H1 (cell line): ENCODE measurements at regions not wholly inside any gene's neighbourhood (a gene's known extent, or its start where the extent isn't known, plus 50 kb on each side); places are given as distances from the start of the nearest gene placed in this dataset.

ENCODE experiments used
- CTCF ChIA-PET: fragments of 300-600 bp; sonication (Branson Sonifier 250); formaldehyde crosslinking; loops from one replicate; lab custom pipeline; 2021; ENCODE audit not compliant: partially characterized antibody; lab: Charles Lee
- POLR2A ChIA-PET: fragments of 300-600 bp; sonication (Branson Sonifier 250); formaldehyde crosslinking; loops from one replicate; lab custom pipeline; 2021; ENCODE audit warnings: inconsistent platforms; ENCODE audit not compliant: partially characterized antibody; lab: Charles Lee
- DNase-seq, 2 experiments: peaks; one replicate each; pipeline versions ENCODE4 v3.0.0 to v3.0.0-alpha.2; 2010 to 2022; ENCODE audit warnings: low spot score in 2 of 2, low read depth in 1 of 2, mixed read lengths in 1 of 2
- FAIRE-seq: peaks from 2 replicates; lab custom pipeline; 2011; peaks lifted over from hg19 to GRCh38; lab: Jason Lieb, UNC
- H2AFZ ChIP-seq: 2 replicates; pipeline ENCODE4 v1.8.1; 2012; ENCODE audit warnings: low read length, inconsistent platforms
- H2AK5ac ChIP-seq: 2 replicates; pipeline ENCODE4 v1.6.1; 2013; ENCODE audit warnings: low read depth, low read length
- H2BK120ac ChIP-seq: replicated peaks from 2 replicates; pipeline ENCODE3; 2013; ENCODE audit warnings: low read depth, low read length, inconsistent platforms
- H2BK12ac ChIP-seq: 2 replicates; pipeline ENCODE4 v1.6.1; 2013; ENCODE audit warnings: low read depth, low read length
- H2BK15ac ChIP-seq: 2 replicates; pipeline ENCODE4 v1.6.1; 2013; ENCODE audit warnings: low read length
- H2BK20ac ChIP-seq: 2 replicates; pipeline ENCODE4 v1.6.1; 2013; ENCODE audit warnings: low read length
- H2BK5ac ChIP-seq: 2 replicates; pipeline ENCODE4 v1.6.1; 2013; ENCODE audit warnings: low read depth, low read length
- H3K14ac ChIP-seq: 2 replicates; pipeline ENCODE4 v1.6.1; 2013; ENCODE audit warnings: inconsistent platforms; ENCODE audit not compliant: insufficient read length
- H3K18ac ChIP-seq: 2 replicates; pipeline ENCODE4 v1.6.1; 2013; ENCODE audit warnings: low read length; ENCODE audit errors: extremely low read depth
- H3K23ac ChIP-seq: 2 replicates; pipeline ENCODE4 v1.6.1; 2013; ENCODE audit warnings: inconsistent platforms; ENCODE audit not compliant: insufficient read length
- H3K23me2 ChIP-seq: 2 replicates; pipeline ENCODE4 v1.6.1; 2013; ENCODE audit warnings: low read depth, low read length
- H3K27ac ChIP-seq: 2 replicates; pipeline ENCODE4 v1.6.1; 2011; ENCODE audit warnings: low read depth, low read length, inconsistent platforms
- H3K27me3 ChIP-seq, 4 experiments: replicated peaks in 1 of 4; 1 replicate in 1 of 4; 2 replicates in 3 of 4; pipeline versions ENCODE4 v1.6.1 to v1.8.1; 2011 to 2013; ENCODE audit warnings: low read length in 3 of 4, mild to moderate bottlenecking in 3 of 4, inconsistent platforms in 2 of 4, mixed read lengths in 2 of 4, moderate library complexity in 1 of 4; ENCODE audit not compliant: control insufficient read depth in 3 of 4, insufficient read depth in 3 of 4; ENCODE audit errors: extremely low read depth in 1 of 4
- H3K36me3 ChIP-seq, 4 experiments: 2 replicates each; pipeline versions ENCODE4 v1.6.1 to v1.8.1; 2011 to 2013; ENCODE audit warnings: mild to moderate bottlenecking in 4 of 4, low read length in 3 of 4, moderate library complexity in 2 of 4, control low read depth in 1 of 4, inconsistent platforms in 1 of 4; ENCODE audit not compliant: insufficient read depth in 4 of 4, control insufficient read depth in 2 of 4
- H3K4ac ChIP-seq: replicated peaks from 2 replicates; pipeline ENCODE3; 2013; ENCODE audit warnings: low read length, low read depth, mixed read lengths, inconsistent platforms; ENCODE audit not compliant: insufficient read length
- H3K4me1 ChIP-seq, 4 experiments: replicated peaks in 1 of 4; 1 replicate in 1 of 4; 2 replicates in 3 of 4; pipeline versions ENCODE4 v1.6.1 to v1.8.1; 2011 to 2013; ENCODE audit warnings: low read length in 3 of 4, inconsistent platforms in 2 of 4, mixed read lengths in 1 of 4; ENCODE audit not compliant: insufficient read depth in 4 of 4, control insufficient read depth in 3 of 4
- H3K4me2 ChIP-seq, 2 experiments: 2 replicates each; pipeline versions ENCODE4 v1.6.1 to v1.8.1; 2011 to 2013; ENCODE audit warnings: low read depth in 2 of 2, low read length in 2 of 2, control low read depth in 1 of 2, inconsistent platforms in 1 of 2, mild to moderate bottlenecking in 1 of 2; ENCODE audit not compliant: insufficient read depth in 1 of 2
- H3K4me3 ChIP-seq, 4 experiments: fragments of 200-600, 300-600 bp in 1 of 4; sonication (generic), shearing (Covaris generic), sonication (Bioruptor Twin) in 1 of 4; 2 replicates each; pipeline versions ENCODE4 v1.5.1 to v1.8.1; 2011 to 2016; ENCODE audit warnings: low read length in 4 of 4, low read depth in 3 of 4, control low read depth in 2 of 4, inconsistent platforms in 2 of 4, mild to moderate bottlenecking in 2 of 4, mixed read lengths in 1 of 4, moderate library complexity in 1 of 4; ENCODE audit not compliant: insufficient read depth in 2 of 4; ENCODE audit errors: extremely low read depth in 1 of 4
- H3K56ac ChIP-seq: replicated peaks from 2 replicates; pipeline ENCODE3; 2013; ENCODE audit warnings: low read depth, mild to moderate bottlenecking, mixed read lengths, low read length, inconsistent platforms; ENCODE audit not compliant: insufficient read length
- H3K79me1 ChIP-seq: 2 replicates; pipeline ENCODE4 v1.6.1; 2013; ENCODE audit warnings: low read depth, low read length, control low read depth
- H3K79me2 ChIP-seq, 2 experiments: 2 replicates each; pipeline versions ENCODE4 v1.6.1 to v1.8.1; 2012 to 2013; ENCODE audit warnings: low read length in 2 of 2, mild to moderate bottlenecking in 2 of 2, inconsistent platforms in 1 of 2; ENCODE audit not compliant: insufficient read depth in 2 of 2, control insufficient read depth in 1 of 2
- H3K9ac ChIP-seq, 4 experiments: replicated peaks in 1 of 4; 1 replicate in 1 of 4; 2 replicates in 3 of 4; pipeline versions ENCODE4 v1.6.1 to v1.8.1; 2011 to 2013; ENCODE audit warnings: low read depth in 3 of 4, low read length in 3 of 4, control low read depth in 2 of 4, mild to moderate bottlenecking in 2 of 4, moderate library complexity in 2 of 4, inconsistent platforms in 1 of 4; ENCODE audit errors: extremely low read depth in 1 of 4
- H3K9me3 ChIP-seq, 2 experiments: 2 replicates each; pipeline versions ENCODE4 v1.6.1 to v1.8.1; 2012 to 2013; ENCODE audit warnings: mild to moderate bottlenecking in 2 of 2, moderate library complexity in 2 of 2, control low read depth in 1 of 2, inconsistent platforms in 1 of 2, low read depth in 1 of 2, low read length in 1 of 2, mixed read lengths in 1 of 2; ENCODE audit not compliant: insufficient read depth in 2 of 2
- H4K20me1 ChIP-seq, 2 experiments: replicated peaks in 1 of 2; 2 replicates each; pipeline versions ENCODE3 to v1.8.1; 2011 to 2013; ENCODE audit warnings: inconsistent platforms in 2 of 2, low read length in 2 of 2, mild to moderate bottlenecking in 1 of 2; ENCODE audit not compliant: insufficient read depth in 2 of 2, control insufficient read depth in 1 of 2
- H4K5ac ChIP-seq: 2 replicates; pipeline ENCODE4 v1.6.1; 2013; ENCODE audit warnings: low read length, low read depth, mixed read lengths, inconsistent platforms; ENCODE audit not compliant: insufficient read length
- H4K8ac ChIP-seq: 2 replicates; pipeline ENCODE4 v1.8.0; 2013; ENCODE audit warnings: mild to moderate bottlenecking, moderate library complexity, low read length, inconsistent platforms; ENCODE audit not compliant: insufficient read depth; ENCODE audit errors: extremely low read depth
- H4K91ac ChIP-seq: replicated peaks from 2 replicates; pipeline ENCODE3; 2013; ENCODE audit warnings: low read length, mixed read lengths, inconsistent platforms; ENCODE audit not compliant: insufficient read length
- CREB1 ChIP-seq: IDR thresholded peaks from 2 replicates; pipeline ENCODE4 v1.6.1; 2012; ENCODE audit warnings: inconsistent platforms
- CTBP2 ChIP-seq: IDR thresholded peaks from 2 replicates; pipeline ENCODE4 v1.7.0; 2011; ENCODE audit warnings: borderline replicate concordance, mild to moderate bottlenecking, moderate library complexity, mixed read lengths, low read length; ENCODE audit not compliant: insufficient read depth, insufficient read length
- EGR1 ChIP-seq: IDR thresholded peaks from 2 replicates; pipeline ENCODE4 v1.6.1; 2011; ENCODE audit warnings: low read depth, low read length, borderline replicate concordance
- HDAC2 ChIP-seq, 2 experiments: fragments of 300-600 bp in 1 of 2; sonication (generic) in 1 of 2; IDR thresholded peaks; 2 replicates each; pipeline ENCODE4 v1.6.1; 2011 to 2012; ENCODE audit warnings: low read depth in 2 of 2, low read length in 2 of 2, mild to moderate bottlenecking in 2 of 2, moderate library complexity in 2 of 2, borderline replicate concordance in 1 of 2, inconsistent platforms in 1 of 2
- MAX ChIP-seq: IDR thresholded peaks from 2 replicates; pipeline ENCODE4 v1.6.1; 2012; ENCODE audit warnings: inconsistent platforms
- RNF2 ChIP-seq: fragments of 200-900, 300-1000 bp; sonication (generic); IDR thresholded peaks from 2 replicates; pipeline ENCODE4 v1.7.1; 2016; ENCODE audit warnings: borderline replicate concordance, low read depth, mild to moderate bottlenecking, antibody characterized with exemption, low read length; ENCODE audit not compliant: poor library complexity, severe bottlenecking; ENCODE audit errors: missing control alignments
- SRF ChIP-seq: IDR thresholded peaks from 2 replicates; pipeline ENCODE4 v1.6.1; 2011; ENCODE audit warnings: mild to moderate bottlenecking, low read depth, low read length, moderate library complexity
- SUZ12 ChIP-seq: fragments of 200-600 bp; sonication (generic); IDR thresholded peaks from 2 replicates; pipeline ENCODE4 v1.6.1; 2012; ENCODE audit warnings: mild to moderate bottlenecking, inconsistent platforms, low read length, moderate library complexity, mixed read lengths
- YY1 ChIP-seq: IDR thresholded peaks from 2 replicates; pipeline ENCODE4 v1.6.1; 2011; ENCODE audit warnings: low read depth, mild to moderate bottlenecking, low read length
- ZNF274 ChIP-seq: IDR thresholded peaks from 2 replicates; pipeline ENCODE4 v1.7.0; 2012; ENCODE audit warnings: low read length, borderline replicate concordance; ENCODE audit errors: extremely low read depth
- WGBS, 2 experiments: shearing (Covaris generic) in 1 of 2; methylation state at CpG; one replicate each; pipeline versions ENCODE4 v1.1.6 to v1.1.7; 2013 to 2015; ENCODE audit warnings: low lambda C conversion rate in 2 of 2, mixed read lengths in 2 of 2, inconsistent platforms in 1 of 2, low coverage in 1 of 2, missing lambda C conversion rate in 1 of 2; ENCODE audit not compliant: insufficient replicate concordance in 2 of 2, insufficient coverage in 1 of 2, insufficient read length in 1 of 2; ENCODE audit errors: extremely low coverage in 1 of 2, missing lambda C conversion rate in 1 of 2; 5-methylcytosine and 5-hydroxymethylcytosine counted together

DNA sequence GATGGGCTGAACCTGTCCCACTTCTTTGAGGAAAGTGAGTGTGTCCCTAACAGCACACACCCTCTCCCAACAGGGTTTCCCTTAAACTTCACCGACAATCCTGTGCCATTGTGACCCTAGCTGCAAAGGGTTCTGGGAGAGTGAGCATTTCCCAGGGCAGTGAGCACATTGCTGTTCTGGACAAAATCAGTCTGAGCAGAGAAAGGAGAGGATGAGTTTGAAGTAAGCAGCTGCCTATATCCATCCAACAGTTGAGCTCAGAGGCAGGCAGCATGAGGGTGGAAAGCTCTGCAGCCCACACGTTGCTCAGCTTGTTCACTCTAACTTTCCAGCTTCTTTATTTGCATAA is 296.5 kb upstream of the MAF start:
- Histone ChIP-seq H3K4me1 (no peaks in the 10 kb centered on the region), H3K18ac (no peak overlapping the region), H3K9me3 (no peaks in the 10 kb centered on the region), H3K4me3 (no peak overlapping the region), H3K27ac (no peak overlapping the region), H2AK5ac (no peak overlapping the region), H2BK15ac (no peak overlapping the region), H3K4ac (no peak overlapping the region), H3K27me3 (no peaks in the 10 kb centered on the region), H4K5ac (no peak overlapping the region), H4K91ac (no peak overlapping the region), H2BK5ac (no peak overlapping the region), H3K9ac (no peak overlapping the region), H3K36me3 (no peaks in the 10 kb centered on the region), H3K79me2 (no peaks in the 10 kb centered on the region), H3K79me1 (no peaks in the 10 kb centered on the region), H2BK12ac (no peak overlapping the region), H3K23ac (no peak overlapping the region), H2AFZ (no peak overlapping the region), H2BK120ac (no peak overlapping the region), H2BK20ac (no peak overlapping the region), H4K8ac (no peak overlapping the region), H3K14ac (no peak overlapping the region), H4K20me1 (no peaks in the 10 kb centered on the region), H3K23me2 (no peaks in the 10 kb centered on the region), H3K56ac (no peak overlapping the region), H3K4me2 (no peak overlapping the region)
- CTCF ChIA-PET: interaction anchor here (0.9 to 1.8 kb wide), 3 partner anchors 12 to 979 kb away, joined by 3 to 5 read pairs (median 3); no protein-coding TSS in a partner anchor
- FAIRE-seq (no peak), DNase-seq (no peak)
- POLR2A ChIA-PET: interaction anchor here (0.6 kb wide), 1 partner anchor 1777 kb away, joined by 3 read pairs; no protein-coding TSS in a partner anchor
- TF ChIP-seq ZNF274: no peak
- no peak for TF ChIP-seq EGR1
- no peak for TF ChIP-seq CTBP2
- no peak for TF ChIP-seq YY1
- no peak for TF ChIP-seq SRF
- no peak for TF ChIP-seq CREB1
- TF ChIP-seq HDAC2 (IDR thresholded peaks at IDR 0.05; ENCODE audit: borderline replicate concordance in 1 of 2, low read depth in 2 of 2, low read length in 2 of 2): no peak
- TF ChIP-seq SUZ12: no peak
- no peak for TF ChIP-seq MAX
- TF ChIP-seq RNF2: no peak
- WGBS, 2 experiments: 75% methylated on average over 2 of the region's 2 CpGs; no CpG with 5 or more reads in 1 of the 2 experiments
